ENCODE measurements at regions not wholly inside any gene's neighbourhood (a gene's known extent, or its start where the extent isn't known, plus 50 kb on each side); places are given as distances from the start of the nearest gene placed in this dataset.

DNA sequence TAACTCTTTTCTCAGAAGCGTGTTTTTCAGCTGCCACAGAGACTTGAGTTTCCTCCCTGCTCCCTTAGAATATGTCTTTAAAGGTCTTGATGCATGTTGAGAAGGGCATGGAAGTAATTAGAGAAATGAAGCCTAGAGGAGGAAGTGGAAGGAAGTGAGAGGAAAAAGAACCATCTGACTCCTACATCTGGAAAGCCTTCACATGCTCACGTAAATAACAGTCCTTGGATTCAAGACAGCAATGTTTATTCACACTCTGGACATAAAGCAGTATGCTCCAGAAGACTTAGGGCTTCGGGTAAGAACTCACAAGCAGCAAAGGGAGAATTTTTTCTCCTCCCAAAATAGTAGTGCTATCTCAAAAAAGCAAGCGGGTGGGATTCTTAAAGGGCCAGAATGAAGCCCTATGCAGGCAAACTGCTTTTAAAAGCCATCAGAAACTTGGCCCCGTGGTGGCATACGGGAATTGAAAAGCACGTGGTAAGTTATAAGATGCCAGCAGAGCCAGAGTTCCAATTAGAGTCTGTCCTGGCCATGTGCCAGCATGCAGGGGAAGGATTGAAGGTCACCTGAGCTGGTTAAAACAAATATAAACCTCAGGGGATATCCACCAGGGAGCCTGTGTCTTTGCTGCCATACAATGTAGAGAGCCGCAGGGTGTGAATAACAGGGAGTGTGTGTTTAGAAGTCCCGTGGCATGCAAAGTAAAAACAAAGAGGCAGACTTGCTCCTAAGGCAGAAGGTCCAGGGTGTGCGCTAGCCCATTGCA, 380.8 kb upstream of the NDN start:
- Histone ChIP-seq H3K36me3 (ENCODE audit: control insufficient read depth in 2 of 2, insufficient read depth in 2 of 2, low read length in 1 of 2) (no peaks in the 10 kb centered on the region), H3K79me2 (ENCODE audit: control insufficient read depth, insufficient read depth, low read length) (no peaks in the 10 kb centered on the region), H3K4me1 (ENCODE audit: control insufficient read depth, insufficient read depth, low read length) (no peaks in the 10 kb centered on the region), H3K9ac (ENCODE audit: control insufficient read depth, insufficient read depth, low read length) (no peak overlapping the region), H2AFZ (ENCODE audit: control insufficient read depth, low read depth, low read length) (no peak overlapping the region), H3K4me2 (ENCODE audit: control insufficient read depth, insufficient read depth) (no peak overlapping the region), H3K4me3 (no peak overlapping the region), H3K27ac (ENCODE audit: control insufficient read depth, insufficient read depth) (no peak overlapping the region), H3K9me3 (replicated peaks; ENCODE audit: control insufficient read depth, insufficient read depth, low read length) (no peaks in the 10 kb centered on the region; the same call in 2 of the 3 replicates), H4K20me1 (ENCODE audit: control insufficient read depth, insufficient read depth) (no peaks in the 10 kb centered on the region), H3K27me3 (replicated peaks in 1 of 2; ENCODE audit: control insufficient read depth in 2 of 2, insufficient read depth in 2 of 2, low read length in 1 of 2) (no peaks in the 10 kb centered on the region)
- FAIRE-seq (no peak), DNase-seq (ENCODE audit: low read depth, low spot score) (no peak), ATAC-seq (no peak)
- in situ Hi-C loops (cut with MboI) (no loop called here), intact Hi-C loops (cut with micrococcal nuclease; ENCODE audit: unreplicated experiment) (no loop called here)
- POLR2A ChIA-PET = no interaction called here
- TF ChIP-seq, protein P1, sequence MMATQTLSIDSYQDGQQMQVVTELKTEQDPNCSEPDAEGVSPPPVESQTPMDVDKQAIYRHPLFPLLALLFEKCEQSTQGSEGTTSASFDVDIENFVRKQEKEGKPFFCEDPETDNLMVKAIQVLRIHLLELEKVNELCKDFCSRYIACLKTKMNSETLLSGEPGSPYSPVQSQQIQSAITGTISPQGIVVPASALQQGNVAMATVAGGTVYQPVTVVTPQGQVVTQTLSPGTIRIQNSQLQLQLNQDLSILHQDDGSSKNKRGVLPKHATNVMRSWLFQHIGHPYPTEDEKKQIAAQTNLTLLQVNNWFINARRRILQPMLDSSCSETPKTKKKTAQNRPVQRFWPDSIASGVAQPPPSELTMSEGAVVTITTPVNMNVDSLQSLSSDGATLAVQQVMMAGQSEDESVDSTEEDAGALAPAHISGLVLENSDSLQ (IDR thresholded peaks at IDR 0.05) = no peak
- RAD21 ChIA-PET (ENCODE audit: unreplicated experiment) = no interaction called here
- CTCF ChIA-PET = no interaction called here
- no TSS peak for BruUV-seq (replicated peaks)
- WGBS (ENCODE audit: insufficient coverage, insufficient replicate concordance, low lambda C conversion rate, missing lambda C conversion rate) = 10% methylated on average over 10 of the region's 10 CpGs
- SMC1A ChIA-PET (ENCODE audit: uncharacterized antibody, unreplicated experiment) = no interaction called here

DNA sequence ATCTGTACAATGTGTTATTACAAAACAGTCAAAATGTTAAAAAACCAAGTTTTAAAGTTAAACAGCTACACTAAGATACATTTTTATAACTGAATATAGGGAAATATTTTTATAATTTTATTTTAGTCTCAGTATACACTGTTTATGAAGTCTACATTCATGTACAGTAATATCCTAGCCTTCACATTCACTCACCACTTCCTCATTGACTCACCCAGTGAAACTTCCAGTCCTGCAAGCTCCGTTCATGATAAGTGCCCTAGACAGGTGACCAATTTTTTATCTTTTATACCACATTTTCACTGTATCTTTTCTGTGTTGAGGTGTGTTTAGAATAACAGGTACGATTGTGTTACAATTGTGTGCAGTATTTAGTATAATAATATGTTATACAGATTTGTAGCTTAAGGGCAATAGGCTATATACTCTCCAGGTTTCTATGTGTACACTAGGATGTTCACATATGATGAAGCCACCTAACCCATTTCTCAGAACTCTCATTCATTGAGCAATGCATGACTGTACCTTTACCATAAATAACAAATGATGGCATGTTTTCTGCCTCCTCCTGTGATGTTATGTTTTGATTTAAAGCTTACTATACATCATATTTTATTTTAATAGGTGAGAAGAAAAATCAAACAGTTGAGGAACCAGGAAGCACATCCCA, 388.4 kb upstream of the NDN start:
- ChIA-PET RAD21 (ENCODE audit: unreplicated experiment) (no interaction called here), POLR2A (no interaction called here), SMC1A (ENCODE audit: uncharacterized antibody, unreplicated experiment) (no interaction called here), CTCF (no interaction called here)
- H3K27ac ChIP-seq (ENCODE audit: control insufficient read depth, insufficient read depth) = no peak overlapping the region
- H3K4me2 ChIP-seq (ENCODE audit: control insufficient read depth, insufficient read depth) = no peak overlapping the region
- no peak overlapping the region for H2AFZ ChIP-seq (ENCODE audit: control insufficient read depth, low read depth, low read length)
- H3K4me3 ChIP-seq = no peak overlapping the region
- H3K4me1 ChIP-seq (ENCODE audit: control insufficient read depth, insufficient read depth, low read length) = no peaks in the 10 kb centered on the region
- intact Hi-C loops (cut with micrococcal nuclease; ENCODE audit: unreplicated experiment) = no loop called here
- BruUV-seq (replicated peaks) = no TSS peak
- no peaks in the 10 kb centered on the region for H3K36me3 ChIP-seq (ENCODE audit: control insufficient read depth in 2 of 2, insufficient read depth in 2 of 2, low read length in 1 of 2)
- no peak for ATAC-seq
- H3K27me3 ChIP-seq (replicated peaks in 1 of 2; ENCODE audit: control insufficient read depth in 2 of 2, insufficient read depth in 2 of 2, low read length in 1 of 2) = no peaks in the 10 kb centered on the region
- DNase-seq (ENCODE audit: low read depth, low spot score) = no peak
- no peaks in the 10 kb centered on the region; the same call in 2 of the 3 replicates for H3K9me3 ChIP-seq (replicated peaks; ENCODE audit: control insufficient read depth, insufficient read depth, low read length)
- 13% methylated on average over 2 of the region's 2 CpGs for WGBS (ENCODE audit: insufficient coverage, insufficient replicate concordance, low lambda C conversion rate, missing lambda C conversion rate)
- FAIRE-seq = no peak
- no peaks in the 10 kb centered on the region for H3K79me2 ChIP-seq (ENCODE audit: control insufficient read depth, insufficient read depth, low read length)
- H4K20me1 ChIP-seq (ENCODE audit: control insufficient read depth, insufficient read depth) = no peaks in the 10 kb centered on the region
- in situ Hi-C loops (cut with MboI) = no loop called here
- H3K9ac ChIP-seq (ENCODE audit: control insufficient read depth, insufficient read depth, low read length) = no peak overlapping the region
- TF ChIP-seq FOS (IDR thresholded peaks at IDR 0.05; ENCODE audit: borderline replicate concordance, extremely low read depth, insufficient read length) (no peak), SMAD5 (IDR thresholded peaks at IDR 0.05; ENCODE audit: low read depth) (no peak), DPF2 (IDR thresholded peaks at IDR 0.05) (no peak), NFYA (IDR thresholded peaks at IDR 0.05; ENCODE audit: borderline replicate concordance, low read depth, low read length) (no peak), ZNF384 (IDR thresholded peaks at IDR 0.05; ENCODE audit: borderline replicate concordance, low read depth, low read length) (no peak)
- TF ChIP-seq, protein P2, sequence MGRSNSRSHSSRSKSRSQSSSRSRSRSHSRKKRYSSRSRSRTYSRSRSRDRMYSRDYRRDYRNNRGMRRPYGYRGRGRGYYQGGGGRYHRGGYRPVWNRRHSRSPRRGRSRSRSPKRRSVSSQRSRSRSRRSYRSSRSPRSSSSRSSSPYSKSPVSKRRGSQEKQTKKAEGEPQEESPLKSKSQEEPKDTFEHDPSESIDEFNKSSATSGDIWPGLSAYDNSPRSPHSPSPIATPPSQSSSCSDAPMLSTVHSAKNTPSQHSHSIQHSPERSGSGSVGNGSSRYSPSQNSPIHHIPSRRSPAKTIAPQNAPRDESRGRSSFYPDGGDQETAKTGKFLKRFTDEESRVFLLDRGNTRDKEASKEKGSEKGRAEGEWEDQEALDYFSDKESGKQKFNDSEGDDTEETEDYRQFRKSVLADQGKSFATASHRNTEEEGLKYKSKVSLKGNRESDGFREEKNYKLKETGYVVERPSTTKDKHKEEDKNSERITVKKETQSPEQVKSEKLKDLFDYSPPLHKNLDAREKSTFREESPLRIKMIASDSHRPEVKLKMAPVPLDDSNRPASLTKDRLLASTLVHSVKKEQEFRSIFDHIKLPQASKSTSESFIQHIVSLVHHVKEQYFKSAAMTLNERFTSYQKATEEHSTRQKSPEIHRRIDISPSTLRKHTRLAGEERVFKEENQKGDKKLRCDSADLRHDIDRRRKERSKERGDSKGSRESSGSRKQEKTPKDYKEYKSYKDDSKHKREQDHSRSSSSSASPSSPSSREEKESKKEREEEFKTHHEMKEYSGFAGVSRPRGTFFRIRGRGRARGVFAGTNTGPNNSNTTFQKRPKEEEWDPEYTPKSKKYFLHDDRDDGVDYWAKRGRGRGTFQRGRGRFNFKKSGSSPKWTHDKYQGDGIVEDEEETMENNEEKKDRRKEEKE (IDR thresholded peaks at IDR 0.05) = no peak
- TF ChIP-seq, protein P3, sequence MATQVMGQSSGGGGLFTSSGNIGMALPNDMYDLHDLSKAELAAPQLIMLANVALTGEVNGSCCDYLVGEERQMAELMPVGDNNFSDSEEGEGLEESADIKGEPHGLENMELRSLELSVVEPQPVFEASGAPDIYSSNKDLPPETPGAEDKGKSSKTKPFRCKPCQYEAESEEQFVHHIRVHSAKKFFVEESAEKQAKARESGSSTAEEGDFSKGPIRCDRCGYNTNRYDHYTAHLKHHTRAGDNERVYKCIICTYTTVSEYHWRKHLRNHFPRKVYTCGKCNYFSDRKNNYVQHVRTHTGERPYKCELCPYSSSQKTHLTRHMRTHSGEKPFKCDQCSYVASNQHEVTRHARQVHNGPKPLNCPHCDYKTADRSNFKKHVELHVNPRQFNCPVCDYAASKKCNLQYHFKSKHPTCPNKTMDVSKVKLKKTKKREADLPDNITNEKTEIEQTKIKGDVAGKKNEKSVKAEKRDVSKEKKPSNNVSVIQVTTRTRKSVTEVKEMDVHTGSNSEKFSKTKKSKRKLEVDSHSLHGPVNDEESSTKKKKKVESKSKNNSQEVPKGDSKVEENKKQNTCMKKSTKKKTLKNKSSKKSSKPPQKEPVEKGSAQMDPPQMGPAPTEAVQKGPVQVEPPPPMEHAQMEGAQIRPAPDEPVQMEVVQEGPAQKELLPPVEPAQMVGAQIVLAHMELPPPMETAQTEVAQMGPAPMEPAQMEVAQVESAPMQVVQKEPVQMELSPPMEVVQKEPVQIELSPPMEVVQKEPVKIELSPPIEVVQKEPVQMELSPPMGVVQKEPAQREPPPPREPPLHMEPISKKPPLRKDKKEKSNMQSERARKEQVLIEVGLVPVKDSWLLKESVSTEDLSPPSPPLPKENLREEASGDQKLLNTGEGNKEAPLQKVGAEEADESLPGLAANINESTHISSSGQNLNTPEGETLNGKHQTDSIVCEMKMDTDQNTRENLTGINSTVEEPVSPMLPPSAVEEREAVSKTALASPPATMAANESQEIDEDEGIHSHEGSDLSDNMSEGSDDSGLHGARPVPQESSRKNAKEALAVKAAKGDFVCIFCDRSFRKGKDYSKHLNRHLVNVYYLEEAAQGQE (IDR thresholded peaks at IDR 0.05; ENCODE audit: low read depth, low read length) = no peak

All from GM12878 (cell line).